ENCODE measurements at regions not wholly inside any gene's neighbourhood (a gene's known extent, or its start where the extent isn't known, plus 50 kb on each side); places are given as distances from the start of the nearest gene placed in this dataset.

- no peak overlapping the region for H3K27ac ChIP-seq (ENCODE audit: low read length)
- H3K9me2 ChIP-seq (ENCODE audit: insufficient read depth, low read length), result no peaks in the 10 kb centered on the region
- H4K20me1 ChIP-seq (ENCODE audit: insufficient read depth), result no peaks in the 10 kb centered on the region
- no peaks in the 10 kb centered on the region for H3K9me3 ChIP-seq (ENCODE audit: low read length)
- H3K9ac ChIP-seq (ENCODE audit: low read length), result no peak overlapping the region
- H2AFZ ChIP-seq (ENCODE audit: low read depth, low read length), result no peak overlapping the region
- H3K4me3 ChIP-seq (ENCODE audit: low read length), result no peak overlapping the region
- TF ChIP-seq POLR2AphosphoS5 (IDR thresholded peaks at IDR 0.05), result no peak
- no peak for TF ChIP-seq REST (IDR thresholded peaks at IDR 0.05; ENCODE audit: borderline replicate concordance)
- TF ChIP-seq SMC3 (conservative IDR thresholded peaks at IDR 0.05; ENCODE audit: poor library complexity), result no peak
- no peak for TF ChIP-seq CTCF (IDR thresholded peaks at IDR 0.05; ENCODE audit: poor library complexity, severe bottlenecking)
- no peak for TF ChIP-seq EZH2 (IDR thresholded peaks at IDR 0.05; ENCODE audit: borderline replicate concordance, insufficient read depth, low read length, poor library complexity, severe bottlenecking)
- TF ChIP-seq RAD21 (conservative IDR thresholded peaks at IDR 0.05), result no peak
- no peak for TF ChIP-seq EP300 (conservative IDR thresholded peaks at IDR 0.05; ENCODE audit: poor library complexity, severe bottlenecking)
- TF ChIP-seq TAF1 (IDR thresholded peaks at IDR 0.05; ENCODE audit: low read depth), result no peak
- TF ChIP-seq MXI1 (conservative IDR thresholded peaks at IDR 0.05; ENCODE audit: poor library complexity, severe bottlenecking), result no peak
- H3F3A ChIP-seq (ENCODE audit: insufficient read depth, low read length, poor library complexity, severe bottlenecking), result no peaks in the 10 kb centered on the region
- no peaks in the 10 kb centered on the region for H3K36me3 ChIP-seq (ENCODE audit: insufficient read depth, low read length)
- H3K27me3 ChIP-seq (ENCODE audit: insufficient read depth, low read depth, low read length), result no peaks in the 10 kb centered on the region
- H3K4me2 ChIP-seq (ENCODE audit: low read length), result no peak overlapping the region
- H3K79me2 ChIP-seq (replicated peaks; ENCODE audit: insufficient read depth, low read length), result no peaks in the 10 kb centered on the region
Observed at GRCh38 chr15:88985547-88986393, 72.6 kb upstream of the MFGE8 start.

GRCh38 chr15:88986949-88987590, 73.9 kb upstream of the MFGE8 start:
- Histone ChIP-seq H3K4me2 (ENCODE audit: low read length) (no peak overlapping the region), H4K20me1 (ENCODE audit: insufficient read depth) (no peaks in the 10 kb centered on the region), H3K9me3 (ENCODE audit: low read length) (no peaks in the 10 kb centered on the region), H3K9me2 (ENCODE audit: insufficient read depth, low read length) (no peaks in the 10 kb centered on the region), H2AFZ (ENCODE audit: low read depth, low read length) (no peak overlapping the region), H3K36me3 (ENCODE audit: insufficient read depth, low read length) (no peaks in the 10 kb centered on the region), H3K4me3 (ENCODE audit: low read length) (no peak overlapping the region), H3K9ac (ENCODE audit: low read length) (no peak overlapping the region), H3F3A (ENCODE audit: insufficient read depth, low read length, poor library complexity, severe bottlenecking) (no peaks in the 10 kb centered on the region), H3K27ac (ENCODE audit: low read length) (no peak overlapping the region), H3K27me3 (ENCODE audit: insufficient read depth, low read depth, low read length) (no peaks in the 10 kb centered on the region), H3K79me2 (replicated peaks; ENCODE audit: insufficient read depth, low read length) (no peaks in the 10 kb centered on the region)
- TF ChIP-seq EZH2 (IDR thresholded peaks at IDR 0.05; ENCODE audit: borderline replicate concordance, insufficient read depth, low read length, poor library complexity, severe bottlenecking) (no peak), EP300 (conservative IDR thresholded peaks at IDR 0.05; ENCODE audit: poor library complexity, severe bottlenecking) (no peak), SMC3 (conservative IDR thresholded peaks at IDR 0.05; ENCODE audit: poor library complexity) (no peak), POLR2AphosphoS5 (IDR thresholded peaks at IDR 0.05) (no peak), MXI1 (conservative IDR thresholded peaks at IDR 0.05; ENCODE audit: poor library complexity, severe bottlenecking) (no peak), RAD21 (conservative IDR thresholded peaks at IDR 0.05) (no peak)
